OCI-LY1 (cell line): ENCODE measurements at regions not wholly inside any gene's neighbourhood (a gene's known extent, or its start where the extent isn't known, plus 50 kb on each side); places are given as distances from the start of the nearest gene placed in this dataset.

Experiments used
- H2AFZ ChIP-seq: fragments of 200-600 bp; sonication (generic), shearing (Covaris generic); 2 replicates; pipeline ENCODE4 v1.6.0; 2014; ENCODE audit warnings: antibody characterized with exemption, mild to moderate bottlenecking, low read length
- H3F3A ChIP-seq: fragments of 200-600 bp; sonication (generic), shearing (Covaris generic); 2 replicates; pipeline ENCODE4 v1.6.0; 2014; ENCODE audit warnings: mild to moderate bottlenecking, antibody characterized with exemption, low read length, moderate library complexity; ENCODE audit not compliant: insufficient read depth
- H3K27ac ChIP-seq: fragments of 200-600 bp; sonication (generic); 2 replicates; pipeline ENCODE4 v1.5.1; 2014; ENCODE audit warnings: low read length, mixed run types, mild to moderate bottlenecking, low read depth; ENCODE audit not compliant: poor library complexity, severe bottlenecking
- H3K27me3 ChIP-seq: fragments of 200-600 bp; sonication (generic); 2 replicates; pipeline ENCODE4 v1.6.0; 2014; ENCODE audit warnings: antibody characterized with exemption, mild to moderate bottlenecking, low read length, moderate library complexity; ENCODE audit not compliant: insufficient read depth
- H3K36me3 ChIP-seq: fragments of 200-600 bp; sonication (generic); 2 replicates; pipeline ENCODE4 v1.6.1; 2014; ENCODE audit warnings: mild to moderate bottlenecking, antibody characterized with exemption, low read length, moderate library complexity, mixed read lengths; ENCODE audit not compliant: insufficient read depth
- H3K4me1 ChIP-seq: fragments of 200-600 bp; sonication (generic); 2 replicates; pipeline ENCODE4 v1.5.1; 2014; ENCODE audit warnings: mild to moderate bottlenecking, low read length, moderate library complexity; ENCODE audit not compliant: insufficient read depth, severe bottlenecking
- H3K4me2 ChIP-seq: fragments of 200-600 bp; sonication (generic), shearing (Covaris generic); 2 replicates; pipeline ENCODE4 v1.6.1; 2014; ENCODE audit warnings: low read length
- H3K4me3 ChIP-seq: fragments of 200-600 bp; sonication (generic); 2 replicates; pipeline ENCODE4 v1.5.1; 2014; ENCODE audit warnings: low read length, low read depth, mild to moderate bottlenecking, mixed read lengths; ENCODE audit not compliant: poor library complexity, severe bottlenecking
- H3K79me2 ChIP-seq: fragments of 200-600 bp; shearing (Covaris generic); 2 replicates; pipeline ENCODE4 v1.6.1; 2016; ENCODE audit warnings: mixed run types, low read length, mixed read lengths; ENCODE audit not compliant: insufficient read depth
- H3K9ac ChIP-seq: fragments of 200-600 bp; sonication (generic), shearing (Covaris generic); 2 replicates; pipeline ENCODE4 v1.6.1; 2014; ENCODE audit warnings: mild to moderate bottlenecking, low read length, mixed read lengths
- H3K9me2 ChIP-seq: fragments of 200-600 bp; sonication (generic), shearing (Covaris generic); 2 replicates; pipeline ENCODE4 v1.6.1; 2014; ENCODE audit warnings: low read depth, mild to moderate bottlenecking, low read length, mixed read lengths
- H3K9me3 ChIP-seq: fragments of 200-600 bp; shearing (Covaris generic); 2 replicates; pipeline ENCODE4 v1.6.1; 2014; ENCODE audit warnings: low read length, mixed read lengths
- H4K20me1 ChIP-seq: fragments of 200-600 bp; sonication (generic), shearing (Covaris generic); 2 replicates; pipeline ENCODE4 v1.6.0; 2016; ENCODE audit warnings: mild to moderate bottlenecking, low read length; ENCODE audit not compliant: insufficient read depth
- EZH2 ChIP-seq: fragments of 200-600 bp; sonication (generic), shearing (Covaris generic); IDR thresholded peaks from 2 replicates; pipeline ENCODE4 v1.8.0; 2017; ENCODE audit warnings: borderline replicate concordance, mixed run types, mild to moderate bottlenecking, antibody characterized with exemption, low read length, moderate library complexity, mixed read lengths
- TF ChIP-seq, protein P1 (sequence below): fragments of 200-600 bp; sonication (generic), shearing (Covaris generic); IDR thresholded peaks from 2 replicates; pipeline ENCODE4 v1.5.1; 2017; ENCODE audit warnings: mild to moderate bottlenecking, antibody characterized with exemption, low read length, moderate library complexity, mixed read lengths

DNA sequence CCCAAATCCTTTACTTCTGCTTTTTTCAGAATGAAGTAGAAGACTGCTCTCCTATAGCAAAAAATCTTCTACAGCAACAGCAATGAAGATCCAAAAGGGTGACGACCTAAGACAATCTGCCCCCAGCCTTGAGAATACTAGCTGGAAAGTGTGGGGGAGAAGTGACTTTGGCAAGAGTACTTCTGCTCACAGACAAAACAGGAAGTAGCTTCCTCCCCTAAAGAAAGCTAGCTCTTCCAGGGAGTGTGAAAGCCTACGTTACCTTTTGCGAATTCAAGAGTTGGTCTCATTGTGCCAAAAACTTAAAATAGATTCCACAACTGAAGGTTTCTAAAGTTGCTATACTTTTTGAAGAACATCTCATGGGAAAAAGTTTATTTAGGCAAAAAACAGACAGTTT is 1069.2 kb upstream of the CHAC2 start:
- Histone ChIP-seq H3K9me2 (no peaks in the 10 kb centered on the region), H3K27me3 (no peaks in the 10 kb centered on the region), H3K9me3 (no peaks in the 10 kb centered on the region), H3K4me3 (no peak overlapping the region), H3K27ac (no peak overlapping the region), H3K4me1 (no peaks in the 10 kb centered on the region), H3K79me2 (no peaks in the 10 kb centered on the region), H3K9ac (no peak overlapping the region), H3K36me3 (no peaks in the 10 kb centered on the region), H4K20me1 (no peaks in the 10 kb centered on the region), H3F3A (no peaks in the 10 kb centered on the region), H2AFZ (no peak overlapping the region), H3K4me2 (no peak overlapping the region)
- TF ChIP-seq EZH2: no peak
- TF ChIP-seq, protein P1, sequence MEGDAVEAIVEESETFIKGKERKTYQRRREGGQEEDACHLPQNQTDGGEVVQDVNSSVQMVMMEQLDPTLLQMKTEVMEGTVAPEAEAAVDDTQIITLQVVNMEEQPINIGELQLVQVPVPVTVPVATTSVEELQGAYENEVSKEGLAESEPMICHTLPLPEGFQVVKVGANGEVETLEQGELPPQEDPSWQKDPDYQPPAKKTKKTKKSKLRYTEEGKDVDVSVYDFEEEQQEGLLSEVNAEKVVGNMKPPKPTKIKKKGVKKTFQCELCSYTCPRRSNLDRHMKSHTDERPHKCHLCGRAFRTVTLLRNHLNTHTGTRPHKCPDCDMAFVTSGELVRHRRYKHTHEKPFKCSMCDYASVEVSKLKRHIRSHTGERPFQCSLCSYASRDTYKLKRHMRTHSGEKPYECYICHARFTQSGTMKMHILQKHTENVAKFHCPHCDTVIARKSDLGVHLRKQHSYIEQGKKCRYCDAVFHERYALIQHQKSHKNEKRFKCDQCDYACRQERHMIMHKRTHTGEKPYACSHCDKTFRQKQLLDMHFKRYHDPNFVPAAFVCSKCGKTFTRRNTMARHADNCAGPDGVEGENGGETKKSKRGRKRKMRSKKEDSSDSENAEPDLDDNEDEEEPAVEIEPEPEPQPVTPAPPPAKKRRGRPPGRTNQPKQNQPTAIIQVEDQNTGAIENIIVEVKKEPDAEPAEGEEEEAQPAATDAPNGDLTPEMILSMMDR: no peak

GRCh38 chr2:52697690-52698089 is 1069.9 kb upstream of the CHAC2 start:
- no peaks in the 10 kb centered on the region for H3K4me1 ChIP-seq
- no peaks in the 10 kb centered on the region for H3K27me3 ChIP-seq
- no peak overlapping the region for H3K4me3 ChIP-seq
- H3K36me3 ChIP-seq: no peaks in the 10 kb centered on the region
- H3K79me2 ChIP-seq: no peaks in the 10 kb centered on the region
- TF ChIP-seq, protein P1: no peak
- no peak for TF ChIP-seq EZH2
- no peaks in the 10 kb centered on the region for H3K9me2 ChIP-seq
- H3K9ac ChIP-seq: no peak overlapping the region
- no peaks in the 10 kb centered on the region for H3F3A ChIP-seq
- no peaks in the 10 kb centered on the region for H3K9me3 ChIP-seq
- no peak overlapping the region for H3K27ac ChIP-seq
- H3K4me2 ChIP-seq: no peak overlapping the region
- no peak overlapping the region for H2AFZ ChIP-seq
- H4K20me1 ChIP-seq: no peaks in the 10 kb centered on the region

- Histone ChIP-seq H2AFZ (no peak overlapping the region), H3K79me2 (no peaks in the 10 kb centered on the region), H3K9me2 (no peaks in the 10 kb centered on the region), H3F3A (no peaks in the 10 kb centered on the region), H3K9me3 (no peaks in the 10 kb centered on the region), H3K27me3 (no peaks in the 10 kb centered on the region), H3K36me3 (no peaks in the 10 kb centered on the region), H4K20me1 (no peaks in the 10 kb centered on the region), H3K4me2 (no peak overlapping the region), H3K27ac (no peak overlapping the region), H3K9ac (no peak overlapping the region), H3K4me1 (no peaks in the 10 kb centered on the region), H3K4me3 (no peak overlapping the region)
- TF ChIP-seq, protein P1: no peak
- TF ChIP-seq EZH2: no peak
These were observed 1071.9 kb upstream of the CHAC2 start for GRCh38 chr2:52695731-52696130.
